Transverse colon (tissue), 4 donors: ENCODE measurements at regions not wholly inside any gene's neighbourhood (a gene's known extent, or its start where the extent isn't known, plus 50 kb on each side); places are given as distances from the start of the nearest gene placed in this dataset.

Experiments
- EP300 ChIP-seq: sonication (generic); formaldehyde crosslinking; IDR thresholded peaks from one replicate; pipeline ENCODE4 v1.6.1; 2017; ENCODE audit warnings: antibody characterized with exemption, low read depth
- POLR2AphosphoS5 ChIP-seq, 3 donors: sonication (generic); formaldehyde crosslinking; IDR thresholded peaks; one replicate each; pipeline ENCODE4 v1.6.1; 2016; ENCODE audit warnings: antibody characterized with exemption in 3 of 3
- TF ChIP-seq, protein P1 (sequence below), 5 experiments: fragments of 200-600 bp in 3 of 5; fragments of 450-650 bp in 2 of 5; sonication (generic) in 3 of 5; IDR thresholded peaks; 1 replicate in 2 of 5; 2 replicates in 3 of 5; pipeline ENCODE4 v1.5.1; 2016 to 2017; ENCODE audit warnings: antibody characterized with exemption in 5 of 5, inconsistent platforms in 3 of 5, mild to moderate bottlenecking in 2 of 5, moderate library complexity in 1 of 5

GRCh38 chr2:21268197-21268877 is 144.6 kb downstream of the TDRD15 start:
- TF ChIP-seq, protein P1, sequence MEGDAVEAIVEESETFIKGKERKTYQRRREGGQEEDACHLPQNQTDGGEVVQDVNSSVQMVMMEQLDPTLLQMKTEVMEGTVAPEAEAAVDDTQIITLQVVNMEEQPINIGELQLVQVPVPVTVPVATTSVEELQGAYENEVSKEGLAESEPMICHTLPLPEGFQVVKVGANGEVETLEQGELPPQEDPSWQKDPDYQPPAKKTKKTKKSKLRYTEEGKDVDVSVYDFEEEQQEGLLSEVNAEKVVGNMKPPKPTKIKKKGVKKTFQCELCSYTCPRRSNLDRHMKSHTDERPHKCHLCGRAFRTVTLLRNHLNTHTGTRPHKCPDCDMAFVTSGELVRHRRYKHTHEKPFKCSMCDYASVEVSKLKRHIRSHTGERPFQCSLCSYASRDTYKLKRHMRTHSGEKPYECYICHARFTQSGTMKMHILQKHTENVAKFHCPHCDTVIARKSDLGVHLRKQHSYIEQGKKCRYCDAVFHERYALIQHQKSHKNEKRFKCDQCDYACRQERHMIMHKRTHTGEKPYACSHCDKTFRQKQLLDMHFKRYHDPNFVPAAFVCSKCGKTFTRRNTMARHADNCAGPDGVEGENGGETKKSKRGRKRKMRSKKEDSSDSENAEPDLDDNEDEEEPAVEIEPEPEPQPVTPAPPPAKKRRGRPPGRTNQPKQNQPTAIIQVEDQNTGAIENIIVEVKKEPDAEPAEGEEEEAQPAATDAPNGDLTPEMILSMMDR (IDR thresholded peaks at IDR 0.05) = no peak
- TF ChIP-seq POLR2AphosphoS5 (IDR thresholded peaks at IDR 0.05) = no peak
- no peak for TF ChIP-seq EP300
